ENCODE measurements at regions not wholly inside any gene's neighbourhood (a gene's known extent, or its start where the extent isn't known, plus 50 kb on each side); places are given as distances from the start of the nearest gene placed in this dataset.

DNA sequence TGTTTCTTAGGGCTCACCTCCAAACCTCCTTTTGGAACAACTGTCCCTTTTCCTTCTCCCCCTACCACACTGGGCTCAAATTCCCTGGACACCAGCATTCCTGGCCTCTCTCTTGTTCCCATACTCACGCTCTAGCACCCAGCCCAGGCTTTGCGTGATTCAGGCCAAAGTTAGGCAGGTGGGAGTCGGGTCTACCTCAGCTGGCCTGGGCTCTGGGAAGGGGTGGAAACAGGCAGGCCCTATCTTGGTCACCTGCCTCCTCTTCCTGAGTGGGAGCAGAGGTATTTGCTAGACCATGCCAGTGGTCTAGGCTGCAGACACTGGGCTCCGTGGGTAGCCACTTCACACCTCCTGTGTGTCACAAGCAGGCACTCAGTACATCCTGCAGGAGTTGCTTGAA is 211.1 kb upstream of the MAMLD1 start:
- Histone ChIP-seq H3K4me1 (ENCODE audit: control insufficient read depth, insufficient read depth, low read length) (no peaks in the 10 kb centered on the region), H3K9ac (ENCODE audit: low read length) (no peak overlapping the region), H3K9me3 (ENCODE audit: control insufficient read depth, insufficient read depth, low read depth, low read length) (no peaks in the 10 kb centered on the region), H3K4me3 (ENCODE audit: low read depth, low read length) (no peak overlapping the region), H3K27ac (ENCODE audit: low read depth, low read length) (no peak overlapping the region), H3K36me3 (ENCODE audit: control insufficient read depth, insufficient read depth, low read length) (no peaks in the 10 kb centered on the region), H3K27me3 (ENCODE audit: control insufficient read depth, insufficient read depth, low read length) (0 out of 2 replicates have a peak, but pooled peaks cover 4% of the 10 kb centered on the region)

DNA sequence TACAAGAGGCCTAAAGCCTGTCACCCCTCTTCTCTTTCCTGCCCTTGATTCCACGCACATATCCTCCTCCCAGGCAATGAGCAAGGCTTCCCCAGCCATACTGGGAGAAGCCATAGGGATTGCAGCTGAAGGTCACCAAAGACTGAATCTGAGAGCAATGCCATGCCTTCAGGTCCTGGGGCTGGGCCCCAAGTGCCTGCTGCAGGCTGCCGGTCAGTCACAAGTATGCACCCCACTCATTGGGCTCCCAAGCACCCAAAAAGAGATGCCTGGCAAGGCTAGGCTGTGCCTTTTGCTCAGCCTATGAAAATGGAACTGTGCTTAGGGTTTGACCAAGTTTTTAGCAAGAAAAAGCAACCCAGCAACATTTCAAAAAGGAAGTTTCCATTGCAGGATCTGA is 210.6 kb upstream of the MAMLD1 start:
- Histone ChIP-seq H3K9me3 (ENCODE audit: control insufficient read depth, insufficient read depth, low read depth, low read length) (no peaks in the 10 kb centered on the region), H3K27ac (ENCODE audit: low read depth, low read length) (no peak overlapping the region), H3K36me3 (ENCODE audit: control insufficient read depth, insufficient read depth, low read length) (no peaks in the 10 kb centered on the region), H3K4me1 (ENCODE audit: control insufficient read depth, insufficient read depth, low read length) (no peaks in the 10 kb centered on the region), H3K27me3 (ENCODE audit: control insufficient read depth, insufficient read depth, low read length) (0 out of 2 replicates have a peak, but pooled peaks cover 4% of the 10 kb centered on the region), H3K4me3 (ENCODE audit: low read depth, low read length) (no peak overlapping the region), H3K9ac (ENCODE audit: low read length) (no peak overlapping the region)

- H3K9me3 ChIP-seq (ENCODE audit: control insufficient read depth, insufficient read depth, low read depth, low read length), result no peaks in the 10 kb centered on the region
- no peak overlapping the region for H3K4me3 ChIP-seq (ENCODE audit: low read depth, low read length)
- H3K9ac ChIP-seq (ENCODE audit: low read length), result no peak overlapping the region
- no peaks in the 10 kb centered on the region for H3K36me3 ChIP-seq (ENCODE audit: control insufficient read depth, insufficient read depth, low read length)
- 0 out of 2 replicates have a peak, but pooled peaks cover 4% of the 10 kb centered on the region for H3K27me3 ChIP-seq (ENCODE audit: control insufficient read depth, insufficient read depth, low read length)
- H3K4me1 ChIP-seq (ENCODE audit: control insufficient read depth, insufficient read depth, low read length), result no peaks in the 10 kb centered on the region
- no peak overlapping the region for H3K27ac ChIP-seq (ENCODE audit: low read depth, low read length)
Measured at GRCh38 chrX:150155436-150156035, 207.6 kb upstream of the MAMLD1 start.

- H3K27ac ChIP-seq (ENCODE audit: low read depth, low read length), result no peak overlapping the region
- 0 out of 2 replicates have a peak, but pooled peaks cover 4% of the 10 kb centered on the region for H3K27me3 ChIP-seq (ENCODE audit: control insufficient read depth, insufficient read depth, low read length)
- H3K4me3 ChIP-seq (ENCODE audit: low read depth, low read length), result no peak overlapping the region
- no peaks in the 10 kb centered on the region for H3K9me3 ChIP-seq (ENCODE audit: control insufficient read depth, insufficient read depth, low read depth, low read length)
- H3K9ac ChIP-seq (ENCODE audit: low read length), result no peak overlapping the region
- H3K36me3 ChIP-seq (ENCODE audit: control insufficient read depth, insufficient read depth, low read length), result no peaks in the 10 kb centered on the region
- no peaks in the 10 kb centered on the region for H3K4me1 ChIP-seq (ENCODE audit: control insufficient read depth, insufficient read depth, low read length)
Measured at GRCh38 chrX:150156615-150157014, 206.5 kb upstream of the MAMLD1 start.

DNA sequence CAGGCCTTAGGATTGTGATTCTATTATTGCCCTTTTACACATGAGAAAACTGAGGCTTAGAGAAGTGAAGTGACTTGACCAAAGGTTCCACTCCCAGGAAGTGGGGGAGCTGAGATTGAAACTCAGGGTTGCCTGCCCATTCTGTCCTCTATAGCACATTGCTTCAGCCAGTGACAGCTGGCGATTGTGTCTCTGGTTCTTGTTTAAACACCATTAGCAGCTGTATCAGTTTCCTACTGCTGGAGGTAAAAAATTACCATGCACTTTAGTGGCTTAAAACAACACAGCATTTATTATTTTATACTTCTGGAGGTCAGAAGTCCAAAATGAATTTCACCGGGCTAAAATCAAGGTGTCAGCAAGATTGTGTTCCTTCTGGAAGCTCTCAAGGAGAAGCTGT is 205.8 kb upstream of the MAMLD1 start:
- Histone ChIP-seq H3K27me3 (ENCODE audit: control insufficient read depth, insufficient read depth, low read length) (0 out of 2 replicates have a peak, but pooled peaks cover under 1% of the 10 kb centered on the region), H3K9ac (ENCODE audit: low read length) (no peak overlapping the region), H3K27ac (ENCODE audit: low read depth, low read length) (no peak overlapping the region), H3K36me3 (ENCODE audit: control insufficient read depth, insufficient read depth, low read length) (no peaks in the 10 kb centered on the region), H3K4me1 (ENCODE audit: control insufficient read depth, insufficient read depth, low read length) (peaks cover 5% of the 10 kb centered on the region; the same call in 1 of the 2 replicates), H3K9me3 (ENCODE audit: control insufficient read depth, insufficient read depth, low read depth, low read length) (no peaks in the 10 kb centered on the region), H3K4me3 (ENCODE audit: low read depth, low read length) (no peak overlapping the region)

DNA sequence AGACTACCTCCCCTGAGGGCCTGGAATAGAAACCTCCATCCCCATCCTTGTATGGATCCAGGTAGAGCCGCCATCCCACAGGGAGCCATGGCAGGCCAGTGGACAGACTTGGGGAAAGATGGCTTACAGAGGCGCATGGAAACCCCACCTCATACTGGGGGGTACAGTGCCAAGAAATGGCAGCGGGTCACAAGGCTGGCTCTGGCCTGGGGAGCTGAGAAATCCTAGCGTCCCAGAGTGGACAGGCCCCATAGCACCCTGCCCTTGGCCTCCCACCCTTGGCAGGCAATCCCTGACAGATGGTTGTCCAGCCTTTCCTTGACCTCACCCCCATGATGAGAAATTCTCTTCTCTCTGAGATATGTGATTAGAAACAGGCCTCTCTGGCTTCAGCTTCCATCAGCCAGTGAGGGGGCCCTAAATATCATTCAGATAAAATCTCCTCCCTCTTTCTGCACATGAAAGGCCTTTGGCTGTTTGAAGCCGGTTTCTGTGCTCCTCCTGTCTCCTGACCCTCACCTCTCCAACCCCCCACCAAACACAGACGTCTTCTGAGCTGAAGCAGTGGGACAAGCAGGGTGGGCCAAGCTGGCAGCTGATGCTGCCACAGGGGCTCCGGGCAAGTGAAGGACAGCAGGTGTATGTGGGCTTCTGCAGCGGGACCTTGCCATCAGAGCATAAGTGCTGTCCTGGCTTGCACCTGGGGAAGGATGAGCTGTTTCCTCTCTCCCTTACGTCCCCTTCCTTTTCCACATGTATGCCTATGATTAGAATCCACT is 204.4 kb upstream of the MAMLD1 start:
- H3K36me3 ChIP-seq (ENCODE audit: control insufficient read depth, insufficient read depth, low read length), result no peaks in the 10 kb centered on the region

DNA sequence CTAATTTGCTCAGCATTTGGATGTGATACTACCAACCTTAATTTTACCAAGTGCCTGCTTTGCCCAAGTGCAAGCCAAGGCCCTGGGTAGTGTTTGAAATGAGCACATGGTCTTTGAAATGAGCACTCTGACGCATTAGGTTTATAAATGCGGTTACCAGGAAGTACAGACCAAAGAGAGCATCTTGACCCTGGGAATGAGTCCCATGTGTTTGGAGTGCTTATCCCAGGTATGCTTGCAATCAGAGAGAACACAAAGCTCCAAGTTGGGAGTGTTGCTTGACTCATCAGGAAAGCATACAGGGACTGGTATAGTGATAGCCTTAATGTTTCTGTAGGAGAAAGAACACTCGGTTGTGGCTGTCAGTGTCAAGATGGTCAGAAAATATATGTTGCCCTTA is 203.6 kb upstream of the MAMLD1 start:
- Histone ChIP-seq H3K9ac (ENCODE audit: low read length) (no peak overlapping the region), H3K4me1 (ENCODE audit: control insufficient read depth, insufficient read depth, low read length) (peaks cover 5% of the 10 kb centered on the region; the same call in 1 of the 2 replicates), H3K27ac (ENCODE audit: low read depth, low read length) (no peak overlapping the region), H3K36me3 (ENCODE audit: control insufficient read depth, insufficient read depth, low read length) (no peaks in the 10 kb centered on the region), H3K4me3 (ENCODE audit: low read depth, low read length) (no peak overlapping the region), H3K27me3 (ENCODE audit: control insufficient read depth, insufficient read depth, low read length) (peaks cover 4% of the 10 kb centered on the region), H3K9me3 (ENCODE audit: control insufficient read depth, insufficient read depth, low read depth, low read length) (no peaks in the 10 kb centered on the region)

More for the DNA sequence above, 204.4 kb upstream of the MAMLD1 start:
- no peaks in the 10 kb centered on the region for H3K9me3 ChIP-seq (ENCODE audit: control insufficient read depth, insufficient read depth, low read depth, low read length)
- no peak overlapping the region for H3K9ac ChIP-seq (ENCODE audit: low read length)
- H3K27me3 ChIP-seq (ENCODE audit: control insufficient read depth, insufficient read depth, low read length), result no peaks in the 10 kb centered on the region
- H3K27ac ChIP-seq (ENCODE audit: low read depth, low read length), result no peak overlapping the region
- H3K4me3 ChIP-seq (ENCODE audit: low read depth, low read length), result no peak overlapping the region
- H3K4me1 ChIP-seq (ENCODE audit: control insufficient read depth, insufficient read depth, low read length), result peaks cover 5% of the 10 kb centered on the region; the same call in 1 of the 2 replicates

DNA sequence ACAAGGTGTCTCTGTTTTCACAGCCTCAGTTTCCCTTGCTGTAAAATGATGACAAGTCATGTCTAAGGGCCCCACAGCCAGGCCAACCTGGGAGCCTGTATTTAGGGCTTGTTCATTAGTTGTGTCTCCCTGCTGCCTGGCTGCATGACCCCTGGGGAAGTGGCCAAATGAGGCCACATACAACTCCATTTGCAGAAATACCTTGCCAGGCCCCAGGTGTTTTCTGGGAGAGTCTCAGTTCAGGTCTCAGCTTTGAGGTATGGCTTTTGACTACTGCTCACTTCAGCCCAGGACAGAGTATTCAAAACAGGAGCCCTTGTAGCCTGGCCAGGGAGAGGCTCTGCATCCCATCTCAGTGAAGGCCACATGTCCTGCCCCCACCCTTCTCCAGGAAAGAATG is 202.5 kb upstream of the MAMLD1 start:
- Histone ChIP-seq H3K9ac (ENCODE audit: low read length) (no peak overlapping the region), H3K4me3 (ENCODE audit: low read depth, low read length) (no peak overlapping the region), H3K27me3 (ENCODE audit: control insufficient read depth, insufficient read depth, low read length) (peaks cover 5% of the 10 kb centered on the region), H3K4me1 (ENCODE audit: control insufficient read depth, insufficient read depth, low read length) (peaks cover 5% of the 10 kb centered on the region; the same call in 1 of the 2 replicates), H3K36me3 (ENCODE audit: control insufficient read depth, insufficient read depth, low read length) (no peaks in the 10 kb centered on the region), H3K9me3 (ENCODE audit: control insufficient read depth, insufficient read depth, low read depth, low read length) (no peaks in the 10 kb centered on the region; the same call in 1 of the 2 replicates), H3K27ac (ENCODE audit: low read depth, low read length) (no peak overlapping the region)

DNA sequence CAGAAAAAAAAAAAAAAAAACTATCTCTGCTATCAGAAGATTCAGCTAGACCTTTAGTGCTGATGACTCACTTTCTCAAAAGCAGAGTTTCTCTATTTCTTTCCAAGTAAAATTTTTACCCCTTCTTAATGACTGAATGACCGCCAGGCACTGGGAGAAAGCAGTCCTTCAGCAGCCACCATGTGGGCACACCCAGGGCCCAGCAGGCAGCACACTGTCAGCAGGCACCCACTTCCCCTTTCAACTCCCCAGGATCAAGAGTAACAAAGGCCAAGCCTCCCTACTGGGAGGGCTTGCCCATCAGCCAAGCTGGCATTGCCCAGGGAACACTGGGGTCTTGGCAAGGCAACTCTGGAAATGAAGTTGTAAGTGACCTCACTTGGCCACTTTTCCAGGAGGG is 201.9 kb upstream of the MAMLD1 start:
- Histone ChIP-seq H3K4me3 (ENCODE audit: low read depth, low read length) (no peak overlapping the region), H3K27ac (ENCODE audit: low read depth, low read length) (no peak overlapping the region), H3K9me3 (ENCODE audit: control insufficient read depth, insufficient read depth, low read depth, low read length) (no peaks in the 10 kb centered on the region; the same call in 1 of the 2 replicates)

DNA sequence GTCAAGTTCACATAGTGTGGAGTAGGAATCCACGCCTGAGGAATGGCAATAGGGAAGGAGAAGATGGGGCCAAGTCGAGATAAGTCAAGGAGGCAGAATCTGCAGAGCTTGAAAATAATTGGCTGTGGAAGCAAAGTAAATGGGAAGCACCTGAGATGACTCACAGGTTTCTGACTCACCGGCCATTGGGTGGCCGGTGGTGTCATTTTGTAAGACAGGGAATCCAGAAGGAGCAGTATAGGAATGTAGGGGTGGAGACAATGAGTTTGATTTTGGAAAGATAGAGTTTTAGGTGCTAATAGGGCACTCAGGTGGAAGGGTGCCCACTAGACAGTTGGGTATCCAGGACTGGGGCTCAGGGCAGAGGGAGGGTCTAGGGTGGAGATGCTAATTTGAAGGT is 201.0 kb upstream of the MAMLD1 start:
- peaks cover 5% of the 10 kb centered on the region; the same call in 1 of the 2 replicates for H3K4me1 ChIP-seq (ENCODE audit: control insufficient read depth, insufficient read depth, low read length)
- peaks cover 6% of the 10 kb centered on the region for H3K27me3 ChIP-seq (ENCODE audit: control insufficient read depth, insufficient read depth, low read length)
- H3K27ac ChIP-seq (ENCODE audit: low read depth, low read length), result no peak overlapping the region

More for the DNA sequence above, 201.9 kb upstream of the MAMLD1 start:
- Histone ChIP-seq H3K4me1 (ENCODE audit: control insufficient read depth, insufficient read depth, low read length) (peaks cover 5% of the 10 kb centered on the region; the same call in 1 of the 2 replicates), H3K27me3 (ENCODE audit: control insufficient read depth, insufficient read depth, low read length) (peaks cover 6% of the 10 kb centered on the region), H3K36me3 (ENCODE audit: control insufficient read depth, insufficient read depth, low read length) (no peaks in the 10 kb centered on the region), H3K9ac (ENCODE audit: low read length) (no peak overlapping the region)

More for the DNA sequence above, 201.0 kb upstream of the MAMLD1 start:
- no peak overlapping the region for H3K4me3 ChIP-seq (ENCODE audit: low read depth, low read length)
- H3K9ac ChIP-seq (ENCODE audit: low read length), result no peak overlapping the region
- no peaks in the 10 kb centered on the region; the same call in 1 of the 2 replicates for H3K9me3 ChIP-seq (ENCODE audit: control insufficient read depth, insufficient read depth, low read depth, low read length)
- H3K36me3 ChIP-seq (ENCODE audit: control insufficient read depth, insufficient read depth, low read length), result no peaks in the 10 kb centered on the region

All from HUES6 (cell line).